DMS79 (cell line): ENCODE measurements at regions not wholly inside any gene's neighbourhood (a gene's known extent, or its start where the extent isn't known, plus 50 kb on each side); places are given as distances from the start of the nearest gene placed in this dataset.

Experiments used
- DNase-seq: peaks from one replicate; lab custom pipeline; 2025; lab: John Stamatoyannopoulos, UW

DNA sequence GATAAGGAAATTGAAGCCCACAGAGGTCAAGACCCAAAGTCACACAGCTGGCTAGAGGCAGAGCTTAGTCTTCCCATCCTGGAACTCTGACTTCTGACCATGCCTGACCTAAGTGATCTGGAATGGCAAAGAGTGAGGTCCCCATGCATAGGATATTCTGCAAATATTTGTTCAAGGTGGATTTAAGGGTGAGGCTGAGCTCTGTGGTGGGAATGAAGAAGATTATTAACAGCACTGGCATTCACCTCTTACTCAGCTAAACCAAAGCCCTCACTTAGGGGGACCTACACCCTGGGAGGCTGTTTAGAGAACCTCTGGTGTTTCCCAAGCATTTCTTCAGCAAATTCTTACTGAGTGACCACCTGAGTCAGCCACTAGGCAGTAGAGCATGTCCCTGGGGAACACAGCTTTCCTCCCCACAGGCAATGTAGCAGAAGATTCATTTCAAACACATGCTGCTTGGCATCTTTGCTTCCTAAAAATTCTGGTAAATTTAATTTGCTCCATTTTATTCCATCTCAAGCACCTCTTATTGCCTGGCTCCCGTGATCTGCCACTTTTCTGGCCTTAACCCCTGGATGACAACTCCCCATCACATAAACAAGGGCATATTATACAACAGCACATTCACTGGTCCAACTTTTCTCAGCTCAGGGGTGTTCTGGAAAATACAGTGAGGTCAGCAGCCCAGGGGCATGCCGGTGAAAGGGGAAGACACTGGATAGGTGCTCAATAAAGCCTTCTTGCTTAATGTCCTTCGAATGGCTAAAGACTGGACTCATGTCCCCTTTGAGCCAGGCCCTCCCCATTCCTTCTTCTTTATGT, 176.0 kb downstream of the ABHD5 start:
- no peak for DNase-seq

DNA sequence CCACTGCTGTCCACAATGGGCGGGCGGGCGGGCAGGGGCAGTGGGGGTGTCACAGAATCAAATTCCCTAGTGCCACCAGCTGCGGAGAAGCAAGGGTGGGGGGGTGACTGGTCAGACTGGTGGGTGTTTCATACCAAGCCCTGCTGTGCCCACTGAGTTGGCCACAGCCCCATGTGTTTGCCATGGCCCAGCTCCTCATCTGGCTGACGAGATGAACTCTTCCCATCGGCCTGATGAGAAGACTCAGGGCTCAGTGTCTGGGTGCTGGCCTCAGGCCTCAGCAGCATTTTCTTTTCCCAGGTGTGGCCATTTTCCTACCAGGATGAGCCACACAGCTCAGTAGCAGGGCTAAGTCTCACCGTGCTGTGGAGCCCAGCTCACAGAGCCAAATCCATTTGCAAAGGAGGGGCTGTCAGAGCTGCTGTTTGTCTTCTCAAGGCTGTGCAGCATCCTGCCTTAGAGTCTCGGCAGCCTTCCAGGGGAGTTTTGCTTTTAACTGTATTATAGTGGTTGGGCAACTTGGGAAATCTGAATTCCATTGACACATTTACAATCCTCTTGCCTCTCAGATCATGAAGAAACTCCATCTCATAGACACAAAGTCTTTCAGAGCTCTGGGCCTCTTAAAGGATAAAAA, 176.8 kb downstream of the ABHD5 start:
- no peak for DNase-seq

DNA sequence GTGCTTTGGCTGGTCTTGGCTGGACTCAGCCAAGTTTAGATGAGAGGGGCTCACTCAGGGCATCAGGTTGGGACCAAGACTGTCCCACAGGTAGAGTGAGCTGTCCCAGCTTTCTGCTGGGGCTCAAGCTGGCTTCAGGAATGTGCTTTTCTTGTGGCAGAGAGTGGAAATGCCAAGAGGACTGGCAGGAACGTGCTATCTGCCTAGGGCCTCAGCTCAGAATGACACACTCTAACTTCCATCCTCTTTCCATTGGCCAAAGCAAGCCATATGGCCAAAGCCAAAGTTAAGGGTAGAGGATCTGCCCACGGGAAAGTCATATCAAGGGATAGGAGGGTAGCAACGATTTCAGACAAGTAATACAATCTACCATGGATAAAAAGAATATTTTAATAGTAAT, 178.8 kb downstream of the ABHD5 start:
- DNase-seq = no peak

DNA sequence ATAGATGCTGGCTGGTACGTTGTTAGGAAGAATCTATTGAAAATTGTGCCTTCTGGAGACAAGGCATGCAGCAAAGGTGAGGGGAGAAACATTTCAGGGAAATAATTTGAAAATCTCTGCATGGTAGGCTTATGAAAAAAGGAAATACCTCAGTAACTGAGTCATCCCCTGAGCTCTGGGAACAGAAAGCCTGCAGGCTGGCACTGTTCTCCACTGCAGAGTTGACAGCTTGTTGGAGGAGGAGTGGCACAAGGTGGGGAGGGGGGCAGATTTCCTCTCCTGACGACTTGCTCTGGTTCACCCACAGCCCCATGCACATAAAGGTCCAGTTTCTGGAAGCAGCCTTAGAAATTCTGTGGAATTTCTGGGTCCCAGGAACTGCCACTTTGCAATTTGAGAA, 179.4 kb downstream of the ABHD5 start:
- no peak for DNase-seq

DNA sequence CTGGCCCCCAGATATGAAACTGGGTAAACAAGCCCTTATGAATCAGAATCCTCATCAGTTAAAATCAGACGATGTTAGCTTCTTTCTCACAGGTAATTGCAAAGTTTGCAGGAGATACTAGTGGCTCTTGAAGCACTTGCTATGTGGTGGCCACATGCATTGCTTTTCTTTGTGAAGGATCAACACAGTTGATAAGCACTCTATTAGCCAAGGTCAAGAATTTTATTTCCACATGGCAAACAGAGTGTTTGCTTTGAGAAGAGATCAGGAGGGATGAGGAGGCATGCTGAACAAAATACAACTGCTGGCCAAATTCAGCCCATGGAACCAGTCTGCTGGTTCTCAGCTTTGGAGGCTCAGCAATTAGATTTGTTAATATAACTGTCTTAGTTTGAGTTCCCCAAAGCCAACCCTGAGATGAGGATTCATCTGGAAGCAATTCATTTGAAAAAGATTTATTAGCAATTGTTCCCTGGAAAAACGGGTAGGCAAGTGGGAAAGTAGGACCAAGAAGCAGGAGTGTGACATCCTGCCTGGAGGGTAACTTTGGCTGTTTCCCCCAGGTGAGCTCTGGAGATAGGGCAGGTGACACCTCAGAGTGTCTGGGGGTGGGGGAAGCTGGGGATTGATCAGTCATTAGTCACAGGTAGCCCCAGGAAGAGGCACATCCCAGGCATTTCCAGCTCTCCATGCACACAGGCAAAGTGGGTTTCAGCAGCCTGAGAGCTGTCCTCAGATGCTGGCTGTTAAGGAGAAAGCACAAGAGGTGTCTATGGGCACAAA, 180.3 kb downstream of the ABHD5 start:
- DNase-seq = no peak

DNA sequence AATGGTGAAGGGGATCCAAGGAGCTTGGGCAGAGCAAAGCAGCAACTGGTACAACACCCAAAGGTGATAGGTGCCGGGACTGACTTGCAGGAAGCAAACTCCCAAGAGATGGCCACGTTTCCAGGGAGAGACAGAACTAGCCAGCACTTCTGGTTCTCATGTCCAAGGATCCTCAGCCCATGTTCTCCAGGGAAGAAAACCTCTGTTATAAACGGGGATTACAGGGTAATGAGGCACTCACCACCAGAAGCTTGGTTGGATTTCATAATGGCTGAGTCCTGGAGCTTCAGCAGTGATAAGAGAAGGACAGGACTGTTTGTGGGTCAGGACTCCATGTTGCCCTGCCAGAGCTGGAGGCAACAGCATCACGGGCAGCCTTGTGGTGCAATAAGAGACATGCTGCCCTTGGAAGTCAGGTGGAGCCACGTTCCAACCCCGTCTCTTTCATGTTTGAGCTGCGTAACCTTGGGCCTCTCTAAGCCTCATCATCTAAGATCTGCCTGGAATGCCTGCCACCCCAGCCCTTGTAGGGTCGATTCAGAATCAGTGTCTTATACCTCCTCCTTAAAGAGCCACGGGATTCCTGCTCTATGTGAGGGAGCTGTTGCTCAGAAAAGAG, 181.0 kb downstream of the ABHD5 start:
- DNase-seq = no peak

DNA sequence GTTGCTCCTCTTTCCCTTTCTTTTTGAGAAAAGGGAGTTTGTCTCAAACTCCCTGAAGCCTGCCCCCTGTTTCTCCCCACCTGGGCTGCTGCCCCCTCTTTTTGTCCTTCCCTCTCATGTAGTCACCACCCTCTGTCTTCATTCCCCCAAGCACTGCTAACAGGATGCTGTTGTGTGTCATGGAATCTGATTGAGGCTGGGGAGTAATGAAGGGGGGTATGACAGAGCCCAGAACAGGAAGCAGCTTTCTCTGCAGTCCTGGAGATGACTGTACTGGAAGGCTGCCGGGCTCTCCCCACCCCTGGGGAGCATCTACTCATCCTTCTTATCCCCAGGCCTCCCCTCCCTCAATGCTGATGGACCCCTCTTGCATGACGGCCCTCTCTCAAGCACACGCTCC, 181.6 kb downstream of the ABHD5 start:
- DNase-seq = no peak

DNA sequence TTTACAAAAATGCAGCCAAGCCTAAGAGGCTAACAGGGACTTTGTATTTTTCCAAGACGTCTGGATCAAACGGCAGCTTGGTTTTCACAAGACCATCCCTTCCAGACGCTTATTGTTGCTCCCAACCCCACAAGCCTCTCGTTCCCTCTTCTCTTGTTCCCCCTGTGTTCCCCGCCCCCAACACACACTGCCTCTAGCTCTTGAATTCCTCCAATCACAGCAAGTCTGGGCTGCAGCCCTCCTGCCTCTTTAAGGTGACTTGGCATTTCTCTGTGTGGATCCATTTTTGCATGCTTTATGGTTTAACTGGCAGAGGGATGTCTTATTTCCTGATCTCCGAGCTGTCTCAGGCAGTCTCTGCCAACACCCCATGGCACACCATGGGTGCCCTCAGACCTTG, 182.2 kb downstream of the ABHD5 start:
- DNase-seq = no peak

DNA sequence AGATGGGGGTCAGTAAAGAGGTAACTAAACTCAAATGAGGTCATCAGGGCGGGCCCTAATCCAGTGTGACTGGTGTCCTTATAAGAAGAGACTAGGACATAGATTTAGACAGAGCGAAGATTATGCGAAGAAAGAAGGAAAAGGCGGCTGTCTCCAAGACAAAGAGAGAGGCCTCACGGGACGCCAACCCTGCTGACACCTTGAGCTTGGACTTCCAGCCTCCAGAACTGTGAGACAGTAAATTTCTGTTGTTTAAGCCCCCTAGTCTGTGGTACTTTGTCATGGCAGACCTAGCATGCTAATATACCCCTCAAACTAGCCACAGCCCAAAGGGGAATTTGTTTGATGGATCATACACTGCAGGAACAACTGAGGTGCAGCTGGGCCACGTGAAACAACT, 183.0 kb downstream of the ABHD5 start:
- DNase-seq = no peak

DNA sequence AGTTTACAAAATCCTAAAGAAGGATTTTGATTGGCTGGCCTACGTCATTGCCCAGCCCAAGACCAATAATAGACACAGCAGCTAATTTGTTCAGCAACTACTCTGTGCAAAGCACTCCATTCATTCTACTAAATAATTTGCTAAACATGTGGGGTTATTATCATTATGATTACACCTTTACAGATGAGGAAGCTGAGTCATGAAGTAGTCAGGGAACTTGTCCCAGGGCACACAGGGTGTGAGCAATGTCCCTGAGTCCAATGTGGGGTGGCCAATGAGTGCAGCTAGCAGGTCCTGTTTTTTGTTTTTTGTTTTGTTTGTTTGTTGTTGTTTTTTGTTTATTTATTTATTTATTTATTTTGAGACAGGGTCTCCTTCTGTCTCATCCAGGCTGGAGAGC, 183.6 kb downstream of the ABHD5 start:
- DNase-seq = no peak

DNA sequence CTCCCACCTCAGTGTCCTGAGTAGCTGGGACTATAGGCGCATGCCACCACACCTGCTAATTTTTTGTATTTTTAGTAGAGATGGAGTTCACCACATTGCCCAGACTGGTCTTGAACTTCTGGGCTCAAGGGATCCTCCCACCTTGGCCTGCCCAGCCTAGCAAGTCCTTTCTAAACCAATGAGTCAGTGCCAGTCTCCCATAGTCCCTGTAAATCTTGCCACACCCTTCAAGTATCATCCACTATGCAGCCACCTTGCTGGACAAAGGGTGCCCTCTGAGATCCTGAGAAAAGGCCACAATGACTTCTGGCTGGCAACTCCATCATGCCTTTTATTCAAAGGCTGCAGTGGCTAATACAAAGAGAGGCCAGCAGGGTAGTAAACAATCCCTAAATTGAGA, 184.0 kb downstream of the ABHD5 start:
- no peak for DNase-seq

DNA sequence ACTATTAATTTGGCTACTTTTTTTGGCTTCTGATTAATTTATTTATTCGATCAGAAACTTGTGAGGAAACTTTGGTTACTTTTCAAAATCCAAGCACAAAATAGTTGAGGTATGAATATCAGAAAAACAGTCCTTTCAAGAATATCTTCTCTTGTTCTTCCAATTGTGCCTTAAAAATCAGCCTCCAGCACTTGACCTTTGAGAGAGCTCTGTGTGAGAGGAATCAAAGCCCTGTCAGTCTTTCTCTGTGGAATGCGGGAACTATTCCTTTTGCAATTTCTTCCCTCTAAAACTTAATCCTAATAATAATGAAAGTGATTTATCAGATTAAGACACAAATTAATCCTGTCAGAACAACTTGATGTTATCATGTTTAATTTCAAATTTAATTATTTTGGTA, 185.9 kb downstream of the ABHD5 start:
- DNase-seq = no peak

DNA sequence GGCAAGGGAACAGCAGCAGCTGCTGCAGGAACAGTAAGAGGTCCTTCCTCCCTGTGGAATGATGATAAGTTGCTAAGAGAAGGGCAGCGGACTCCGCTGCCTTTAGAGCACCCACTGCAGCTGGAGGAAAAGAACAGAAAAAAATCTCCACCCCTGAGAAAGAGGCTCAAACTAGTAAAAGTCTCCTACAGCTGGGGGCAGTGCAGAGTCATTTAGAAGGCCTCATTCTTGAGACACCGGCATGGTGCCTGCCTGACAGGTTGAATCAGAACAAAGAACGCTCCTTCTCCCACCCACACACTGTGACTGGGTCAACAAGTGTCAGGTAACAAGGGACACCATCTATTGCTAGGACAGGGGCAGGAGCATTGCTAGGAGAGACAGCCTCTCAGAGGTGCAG, 188.4 kb downstream of the ABHD5 start:
- peak; percentile 4 for DNase-seq

DNA sequence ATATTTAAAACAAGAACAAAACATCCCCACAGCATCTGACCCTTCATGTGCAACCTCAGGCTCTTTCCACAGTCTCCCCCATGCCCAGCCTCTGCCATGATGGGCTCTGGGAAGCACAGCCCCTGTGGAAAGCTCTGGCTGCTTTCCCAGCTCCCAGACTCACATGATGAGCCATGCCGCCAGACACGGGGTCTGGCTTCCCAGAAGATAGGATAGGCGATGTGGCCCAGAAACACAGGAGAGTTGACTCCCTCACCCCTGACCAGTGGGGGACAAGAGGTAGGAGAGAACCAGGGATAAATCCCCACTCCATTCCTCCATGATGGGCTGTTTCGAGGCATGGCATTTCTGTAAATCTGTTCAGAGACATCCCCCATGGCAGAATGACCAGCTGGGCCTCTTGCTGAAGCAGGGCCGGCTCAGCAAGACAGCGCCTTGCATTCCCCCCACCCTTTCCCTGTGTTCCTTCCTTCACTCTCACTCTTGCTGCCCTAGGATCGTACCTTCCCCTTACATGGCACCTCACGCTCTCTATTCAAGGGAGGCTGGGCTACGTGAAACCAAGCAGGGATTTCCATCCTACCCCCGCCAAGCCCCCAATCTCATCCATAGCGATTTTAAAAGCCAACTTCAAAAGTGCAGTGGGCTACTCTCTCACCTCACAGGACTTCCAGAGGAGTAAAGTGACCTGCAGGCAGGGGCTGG, 192.4 kb downstream of the ABHD5 start:
- no peak for DNase-seq

DNA sequence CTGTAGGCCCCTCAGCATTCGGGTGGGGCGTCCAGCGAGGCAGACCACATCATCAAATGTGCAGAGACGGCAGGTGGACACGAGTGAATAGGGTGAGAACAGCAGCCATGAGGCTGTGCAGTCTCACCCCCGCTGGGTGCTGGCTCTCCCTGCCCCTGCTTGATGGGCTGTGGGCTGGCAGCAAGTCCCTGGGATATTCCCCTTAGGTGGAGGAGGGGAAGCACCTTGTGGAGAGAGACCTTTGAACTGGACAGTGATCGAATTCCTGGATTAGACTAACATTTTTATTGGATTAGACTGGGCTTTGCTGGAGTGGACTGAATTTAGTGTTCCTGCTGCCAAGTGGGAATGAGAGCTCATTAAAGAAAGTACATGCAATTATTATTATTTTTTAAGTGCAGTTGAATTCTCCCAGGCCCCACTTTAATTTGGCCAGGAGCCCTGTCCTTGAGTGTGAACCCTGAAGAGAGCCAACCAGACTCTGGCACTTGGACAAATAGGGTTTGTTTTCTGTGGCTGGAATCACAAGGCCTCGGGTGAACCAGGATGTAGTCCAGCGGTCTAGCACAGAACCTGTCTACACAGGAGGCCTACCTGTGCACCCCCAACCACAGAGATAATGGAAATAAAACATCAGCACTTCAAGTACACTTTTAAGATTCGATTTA, 193.1 kb downstream of the ABHD5 start:
- DNase-seq = peak; percentile 57

DNA sequence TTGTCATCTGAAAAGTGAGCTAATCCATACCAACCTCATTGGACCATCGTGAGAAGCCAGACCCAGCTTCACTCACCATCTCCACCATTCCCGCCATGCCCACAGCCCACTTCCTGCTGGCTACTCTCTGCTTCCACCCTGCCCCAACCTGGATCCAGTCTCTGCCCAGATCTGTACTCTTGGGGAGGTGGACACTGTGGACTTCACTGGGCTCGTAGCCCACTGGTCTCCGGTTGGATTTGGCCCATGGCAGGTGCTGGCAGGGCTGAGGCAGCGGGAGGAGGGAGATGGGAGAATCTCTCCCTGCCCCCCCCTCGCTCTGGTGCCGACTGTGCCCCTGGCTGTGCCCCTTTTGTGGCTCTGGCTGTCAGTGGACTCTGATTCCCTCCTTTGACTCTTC, 193.8 kb downstream of the ABHD5 start:
- no peak for DNase-seq

DNA sequence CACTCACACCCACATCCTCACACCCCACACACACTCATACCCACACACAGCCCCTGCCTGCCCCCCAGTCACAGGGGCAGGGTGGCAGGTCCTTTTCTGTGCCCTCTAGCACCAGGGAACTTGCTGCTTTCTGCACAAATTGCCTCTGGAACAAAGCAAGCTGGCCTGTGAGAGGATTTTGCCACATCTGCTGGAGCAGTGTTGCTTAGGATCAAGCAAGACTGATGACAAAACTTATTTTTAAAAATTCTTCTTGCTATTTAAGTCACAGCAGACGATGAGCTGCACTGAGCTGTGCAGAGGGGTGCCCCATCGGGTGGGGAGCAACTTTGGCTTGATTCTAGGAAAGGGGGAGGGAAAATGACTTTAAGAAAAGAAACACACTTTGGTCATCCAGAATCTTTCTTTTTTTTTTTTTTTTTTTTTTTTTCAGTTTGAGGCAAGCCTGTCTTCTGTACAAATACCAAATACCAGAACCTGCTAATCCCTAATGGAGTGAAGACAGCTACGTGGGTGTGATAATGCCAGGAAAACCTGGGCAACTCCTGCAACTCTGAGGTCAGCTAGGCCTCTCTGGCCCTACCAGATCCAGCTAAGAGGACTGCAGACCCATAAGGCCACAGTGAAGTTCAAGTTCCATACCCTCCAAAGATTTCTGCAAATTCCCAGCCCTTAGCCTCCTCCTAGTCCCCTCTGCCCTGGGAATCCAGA, 195.3 kb downstream of the ABHD5 start:
- no peak for DNase-seq

DNA sequence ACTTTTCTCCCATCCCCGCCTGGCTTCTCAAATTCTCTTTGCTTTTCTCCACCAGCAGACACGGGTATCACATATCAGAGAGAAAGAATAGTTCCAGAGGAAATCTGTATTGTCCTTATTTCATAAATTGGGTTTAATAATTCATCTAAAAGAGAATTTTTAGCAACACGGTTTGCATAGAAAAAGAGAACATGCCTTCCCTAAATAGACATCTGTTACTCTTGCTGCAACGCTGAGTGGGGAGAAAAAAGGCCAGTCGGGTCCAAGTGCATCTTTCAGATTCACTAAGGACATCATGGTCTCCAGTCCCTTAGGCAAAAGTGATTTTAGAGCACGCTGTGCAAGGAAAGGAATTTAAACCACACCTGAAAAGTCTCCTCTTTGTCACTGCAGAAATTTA, 201.3 kb downstream of the ABHD5 start:
- DNase-seq = no peak

DNA sequence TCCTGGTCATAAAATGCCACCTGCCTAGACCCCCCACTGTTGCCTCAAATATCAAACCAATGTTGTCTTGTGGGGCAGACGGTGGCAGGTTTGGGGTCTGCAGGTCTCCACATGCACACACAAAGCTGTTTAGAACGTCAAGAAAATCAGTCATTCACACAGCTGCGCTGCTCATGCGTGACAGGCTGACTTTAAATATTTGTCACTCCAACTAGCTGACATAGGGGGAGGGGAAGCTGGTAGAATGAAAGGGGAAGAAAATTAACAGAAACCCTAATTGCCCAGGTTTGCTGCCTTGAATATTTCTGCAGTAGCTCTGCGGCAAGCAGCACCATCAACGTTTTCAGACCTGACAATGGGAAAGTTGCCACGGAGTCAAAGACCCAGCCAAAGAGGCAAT, 201.8 kb downstream of the ABHD5 start:
- DNase-seq = no peak

DNA sequence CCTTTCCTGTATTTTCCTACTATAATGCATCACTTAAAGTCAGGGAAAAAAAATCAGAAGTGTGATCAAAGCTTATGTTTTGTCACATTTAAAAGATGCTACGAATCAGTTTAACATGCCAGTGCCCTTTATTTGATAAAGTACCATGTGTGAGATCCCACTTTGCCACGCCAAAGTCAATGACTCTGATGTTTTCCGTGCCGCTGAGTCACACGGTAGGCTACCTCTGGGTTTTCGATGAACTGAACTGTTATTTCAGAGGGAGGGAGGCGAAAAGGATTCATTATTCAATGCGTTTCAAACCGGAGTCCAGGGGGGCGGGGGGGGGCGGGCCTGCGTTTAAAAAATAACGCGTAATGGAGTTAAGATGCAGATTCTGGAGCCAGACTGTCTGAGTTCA, 203.0 kb downstream of the ABHD5 start:
- DNase-seq = no peak
